Calu3 (cell line): ENCODE measurements at regions not wholly inside any gene's neighbourhood (a gene's known extent, or its start where the extent isn't known, plus 50 kb on each side); places are given as distances from the start of the nearest gene placed in this dataset.
"Not testable (repeated sequence)": the region's sequence is repeated elsewhere in the genome, so short reads cannot be mapped to it uniquely, and the experiment has no call there.

ENCODE experiments used
- BruUV-seq: library from RNA; stranded (reverse); fragments of 400-500 nt; replicated peaks from 2 replicates; lab custom pipeline; 2021; lab: Mats Ljungman, UMichigan
- CTCF ChIA-PET: fragments of 300-600 bp; sonication (Branson Sonifier 250); formaldehyde crosslinking; loops from one replicate; lab custom pipeline; 2022; ENCODE audit warnings: antibody characterized with exemption; lab: Charles Lee
- DNase-seq: peaks from one replicate; pipeline ENCODE4 v3.0.0; 2022
- H3K27ac Mint-ChIP-seq: one replicate; pipeline ENCODE4 v1.8.0; 2022; ENCODE audit warnings: mixed read lengths; ENCODE audit not compliant: unreplicated experiment
- H3K27me3 Mint-ChIP-seq: one replicate; pipeline ENCODE4 v1.8.0; 2022; ENCODE audit warnings: mixed read lengths; ENCODE audit not compliant: unreplicated experiment
- H3K36me3 Mint-ChIP-seq: one replicate; pipeline ENCODE4 v1.8.0; 2022; ENCODE audit warnings: mild to moderate bottlenecking, moderate library complexity, mixed read lengths; ENCODE audit not compliant: insufficient read depth, unreplicated experiment
- H3K4me1 Mint-ChIP-seq: one replicate; pipeline ENCODE4 v1.8.0; 2022; ENCODE audit warnings: mild to moderate bottlenecking, low read depth, mixed read lengths; ENCODE audit not compliant: unreplicated experiment
- H3K4me3 Mint-ChIP-seq: one replicate; pipeline ENCODE4 v1.8.0; 2022; ENCODE audit warnings: mild to moderate bottlenecking, low read depth, moderate library complexity, mixed read lengths; ENCODE audit not compliant: unreplicated experiment
- H3K9me3 Mint-ChIP-seq: one replicate; pipeline ENCODE4 v1.8.0; 2022; ENCODE audit warnings: low read depth, mixed read lengths; ENCODE audit not compliant: unreplicated experiment
- CTCF ChIP-seq: fragments of 200-600 bp; IDR thresholded peaks from one replicate; pipeline ENCODE4 v1.8.0; 2022; ENCODE audit warnings: antibody characterized with exemption; ENCODE audit not compliant: unreplicated experiment
- intact Hi-C: fragments of 100-400 bp; cut with micrococcal nuclease; formaldehyde crosslinking; loops from one replicate; pipeline ENCODE4 v1.10.0; 2022; ENCODE audit not compliant: unreplicated experiment

GRCh38 chrX:65195621-65196020, 219.4 kb upstream of the ZC4H2 start:
- DNase-seq = no peak
- TF ChIP-seq CTCF = no peak
- Mint-ChIP-seq H3K36me3 (no peaks in the 10 kb centered on the region), H3K27me3 (no peaks in the 10 kb centered on the region), H3K27ac (no peak overlapping the region), H3K9me3 (peaks cover 7% of the 10 kb centered on the region), H3K4me3 (no peak overlapping the region), H3K4me1 (no peaks in the 10 kb centered on the region)
- intact Hi-C loops = no loop called here
- BruUV-seq = no TSS peak
- CTCF ChIA-PET = no interaction called here

GRCh38 chrX:65194547-65194946, 218.3 kb upstream of the ZC4H2 start:
- intact Hi-C loops = no loop called here
- CTCF ChIA-PET = no interaction called here
- no peaks in the 10 kb centered on the region for H3K36me3 Mint-ChIP-seq
- no peak overlapping the region for H3K4me3 Mint-ChIP-seq
- TF ChIP-seq CTCF = no peak
- DNase-seq = no peak
- H3K27ac Mint-ChIP-seq = no peak overlapping the region
- no peaks in the 10 kb centered on the region for H3K4me1 Mint-ChIP-seq
- BruUV-seq = no TSS peak
- no peaks in the 10 kb centered on the region for H3K27me3 Mint-ChIP-seq
- H3K9me3 Mint-ChIP-seq = peaks cover 7% of the 10 kb centered on the region

- H3K27ac Mint-ChIP-seq, H3K36me3 Mint-ChIP-seq, BruUV-seq, intact Hi-C loops, DNase-seq, H3K4me1 Mint-ChIP-seq, H3K4me3 Mint-ChIP-seq, CTCF ChIA-PET, H3K27me3 Mint-ChIP-seq: not testable (repeated sequence)
- peaks cover 13% of the 10 kb centered on the region for H3K9me3 Mint-ChIP-seq
Measured at GRCh38 chrX:65163325-65163724, 187.1 kb upstream of the ZC4H2 start.

- intact Hi-C loops = no loop called here
- CTCF ChIA-PET = no interaction called here
- H3K4me1 Mint-ChIP-seq = no peaks in the 10 kb centered on the region
- BruUV-seq = no TSS peak
- TF ChIP-seq CTCF = no peak
- no peak overlapping the region for H3K27ac Mint-ChIP-seq
- H3K36me3 Mint-ChIP-seq = no peaks in the 10 kb centered on the region
- DNase-seq = no peak
- no peak overlapping the region for H3K4me3 Mint-ChIP-seq
- H3K9me3 Mint-ChIP-seq = peaks cover 9% of the 10 kb centered on the region
- no peaks in the 10 kb centered on the region for H3K27me3 Mint-ChIP-seq
Measured at GRCh38 chrX:65148232-65148631, 172.0 kb upstream of the ZC4H2 start.

GRCh38 chrX:65136424-65136823, 160.2 kb upstream of the ZC4H2 start:
- CTCF ChIA-PET = no interaction called here
- Mint-ChIP-seq H3K27me3 (no peaks in the 10 kb centered on the region), H3K4me3 (no peak overlapping the region), H3K27ac (no peak overlapping the region), H3K4me1 (no peaks in the 10 kb centered on the region), H3K36me3 (no peaks in the 10 kb centered on the region), H3K9me3 (peaks cover 32% of the 10 kb centered on the region)
- DNase-seq = no peak
- TF ChIP-seq CTCF = no peak
- intact Hi-C loops = no loop called here
- BruUV-seq = no TSS peak
